CD4-positive, alpha-beta memory T cell (primary cell): ENCODE measurements at regions not wholly inside any gene's neighbourhood (a gene's known extent, or its start where the extent isn't known, plus 50 kb on each side); places are given as distances from the start of the nearest gene placed in this dataset.

Experiments
- CTCF ChIA-PET: fragments of 350-600 bp; sonication (Branson Sonifier 250); formaldehyde crosslinking; loops from one replicate; lab custom pipeline; 2021; ENCODE audit warnings: inconsistent platforms; ENCODE audit not compliant: partially characterized antibody; lab: Charles Lee
- POLR2A ChIA-PET: fragments of 350-600 bp; sonication (Branson Sonifier 250); formaldehyde crosslinking; loops from one replicate; lab custom pipeline; 2021; ENCODE audit not compliant: partially characterized antibody; lab: Charles Lee
- DNase-seq, 5 donors: peaks; one replicate each; pipeline versions ENCODE4 v3.0.0 to v3.0.0-alpha.2; 2020 to 2022; ENCODE audit warnings: mixed read lengths in 1 of 5
- H3K27ac ChIP-seq: one replicate; pipeline ENCODE4 v1.7.0; 2013; ENCODE audit warnings: low read depth, low read length
- H3K27me3 ChIP-seq: 2 replicates; pipeline ENCODE4 v1.7.0; 2013; ENCODE audit warnings: mild to moderate bottlenecking, low read length, moderate library complexity; ENCODE audit not compliant: insufficient read depth
- H3K36me3 ChIP-seq: 2 replicates; pipeline ENCODE4 v1.7.0; 2013; ENCODE audit warnings: mild to moderate bottlenecking, low read length, moderate library complexity; ENCODE audit not compliant: insufficient read depth
- H3K4me1 ChIP-seq: 2 replicates; pipeline ENCODE4 v1.7.0; 2013; ENCODE audit warnings: mild to moderate bottlenecking, low read length, moderate library complexity; ENCODE audit not compliant: insufficient read depth
- H3K4me3 ChIP-seq, 2 donors: one replicate each; pipeline ENCODE4 v1.7.0; 2013; ENCODE audit warnings: low read length in 2 of 2, mild to moderate bottlenecking in 1 of 2
- H3K9me3 ChIP-seq, 2 donors: one replicate each; pipeline ENCODE4 v1.7.0; 2013; ENCODE audit warnings: low read length in 2 of 2, control low read depth in 1 of 2; ENCODE audit not compliant: control insufficient read depth in 1 of 2
- H3K27ac Mint-ChIP-seq, 7 donors: one replicate each; pipeline ENCODE4 v1.8.0; 2020 to 2021; ENCODE audit warnings: mixed read lengths in 7 of 7, mild to moderate bottlenecking in 6 of 7, inconsistent platforms in 3 of 7, moderate library complexity in 3 of 7
- H3K27me3 Mint-ChIP-seq, 2 donors: one replicate each; pipeline ENCODE4 v1.8.0; 2020 to 2021; ENCODE audit warnings: mixed read lengths in 2 of 2
- H3K36me3 Mint-ChIP-seq, 2 donors: one replicate each; pipeline ENCODE4 v1.8.0; 2020 to 2021; ENCODE audit warnings: mixed read lengths in 2 of 2, inconsistent platforms in 1 of 2, mild to moderate bottlenecking in 1 of 2
- H3K4me1 Mint-ChIP-seq, 4 donors: one replicate each; pipeline ENCODE4 v1.8.0; 2020 to 2021; ENCODE audit warnings: mixed read lengths in 4 of 4, mild to moderate bottlenecking in 1 of 4
- H3K4me3 Mint-ChIP-seq, 8 donors: one replicate each; pipeline ENCODE4 v1.8.0; 2020 to 2021; ENCODE audit warnings: mixed read lengths in 8 of 8, mild to moderate bottlenecking in 7 of 8, moderate library complexity in 6 of 8, inconsistent platforms in 3 of 8
- H3K9me3 Mint-ChIP-seq, 8 donors: one replicate each; pipeline ENCODE4 v1.8.0; 2020 to 2021; ENCODE audit warnings: mixed read lengths in 8 of 8, mild to moderate bottlenecking in 5 of 8, inconsistent platforms in 3 of 8, moderate library complexity in 1 of 8
- intact Hi-C: fragments of 100-400 bp; cut with micrococcal nuclease; formaldehyde crosslinking; loops from one replicate; pipeline ENCODE4 v1.15.1; 2023

DNA sequence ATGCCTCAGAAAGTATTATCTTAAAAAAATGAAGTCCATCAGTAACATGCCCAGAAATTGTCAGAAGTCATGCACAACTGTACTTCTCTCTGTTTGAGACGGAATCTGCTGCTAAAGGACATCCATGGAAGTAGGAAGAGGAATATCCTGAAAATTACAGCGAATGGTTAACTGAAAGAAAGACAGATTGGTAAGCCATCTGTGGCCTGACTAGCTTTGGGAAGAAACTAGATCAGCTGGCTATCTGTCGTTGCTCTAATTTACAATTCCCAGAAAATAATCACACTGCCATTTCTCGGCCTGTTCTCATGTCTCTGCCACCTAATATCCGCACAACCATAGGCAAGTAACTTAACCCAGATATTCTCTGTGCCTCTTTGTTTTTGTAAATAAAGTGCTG is 496.5 kb downstream of the PCDH19 start:
- ChIA-PET POLR2A (no interaction called here), CTCF (no interaction called here)
- Mint-ChIP-seq H3K4me3 (no peak overlapping the region), H3K9me3 (peaks cover 0 to 2% (median 0%) of the 10 kb centered on the region in 8 donors), H3K4me1 (no peaks in the 10 kb centered on the region), H3K36me3 (no peaks in the 10 kb centered on the region), H3K27me3 (no peaks in the 10 kb centered on the region), H3K27ac (no peak overlapping the region)
- no peaks in the 10 kb centered on the region for H3K36me3 ChIP-seq
- H3K4me1 ChIP-seq, result no peaks in the 10 kb centered on the region
- H3K27ac ChIP-seq, result no peak overlapping the region
- intact Hi-C loops, result no loop called here
- DNase-seq, result no peak
- H3K4me3 ChIP-seq, result no peak overlapping the region
- H3K27me3 ChIP-seq, result no peaks in the 10 kb centered on the region
- H3K9me3 ChIP-seq, result no peaks in the 10 kb centered on the region

DNA sequence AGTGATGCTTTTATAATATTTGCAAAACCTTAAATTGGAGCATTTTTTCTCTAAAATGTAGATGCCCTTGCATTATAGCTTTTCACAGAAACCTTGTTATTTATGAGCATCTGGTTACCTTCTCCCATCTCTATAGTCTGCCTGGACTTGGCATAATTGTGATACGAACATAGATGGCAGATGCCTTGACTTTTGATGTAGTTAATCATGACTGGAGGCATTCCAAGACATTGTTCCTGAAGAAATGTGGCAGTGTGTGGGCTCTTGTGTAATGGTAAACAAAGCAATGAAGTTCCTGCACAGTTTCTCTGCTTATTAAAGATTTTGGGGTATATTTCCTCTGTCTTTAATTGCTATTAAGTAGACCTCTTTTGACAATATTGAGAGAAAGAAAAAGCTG is 500.1 kb downstream of the PCDH19 start:
- Histone ChIP-seq H3K4me1 (no peaks in the 10 kb centered on the region), H3K27me3 (no peaks in the 10 kb centered on the region), H3K36me3 (no peaks in the 10 kb centered on the region), H3K9me3 (no peaks in the 10 kb centered on the region), H3K27ac (no peak overlapping the region), H3K4me3 (no peak overlapping the region)
- ChIA-PET POLR2A (no interaction called here), CTCF (no interaction called here)
- Mint-ChIP-seq H3K4me1 (no peaks in the 10 kb centered on the region), H3K36me3 (no peaks in the 10 kb centered on the region), H3K9me3 (peaks cover 0 to 2% (median 0%) of the 10 kb centered on the region in 8 donors), H3K4me3 (no peak overlapping the region), H3K27me3 (no peaks in the 10 kb centered on the region), H3K27ac (no peak overlapping the region)
- intact Hi-C loops, result no loop called here
- no peak for DNase-seq

DNA sequence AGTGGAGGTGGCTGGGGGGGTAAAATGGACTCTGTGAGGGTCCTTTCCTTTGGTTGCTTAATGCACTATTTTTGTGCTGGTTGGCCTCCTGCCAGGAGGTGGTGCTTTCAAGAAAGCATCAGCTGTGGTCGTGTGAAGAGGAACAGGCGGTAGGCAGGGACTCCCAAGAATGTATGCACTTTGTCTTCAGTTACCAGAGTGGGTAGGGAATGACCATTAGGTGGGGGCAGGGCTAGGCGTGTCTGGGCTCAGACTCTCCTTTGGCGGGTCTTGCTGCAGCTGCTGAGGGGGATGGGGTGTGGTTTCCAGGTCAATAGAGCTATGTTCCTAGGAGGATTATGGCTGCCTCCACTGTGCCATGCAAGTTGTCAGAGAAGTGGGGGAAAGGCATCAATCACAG is 509.0 kb downstream of the PCDH19 start:
- intact Hi-C loops, result no loop called here
- Mint-ChIP-seq H3K4me3 (no peak overlapping the region), H3K27me3 (no peaks in the 10 kb centered on the region), H3K27ac (no peak overlapping the region), H3K9me3 (peaks cover 0 to 2% (median 0%) of the 10 kb centered on the region in 8 donors), H3K4me1 (no peaks in the 10 kb centered on the region), H3K36me3 (no peaks in the 10 kb centered on the region)
- no peak overlapping the region for H3K27ac ChIP-seq
- H3K4me1 ChIP-seq, result no peaks in the 10 kb centered on the region
- no peaks in the 10 kb centered on the region for H3K27me3 ChIP-seq
- H3K9me3 ChIP-seq, result no peaks in the 10 kb centered on the region
- H3K4me3 ChIP-seq, result no peak overlapping the region
- DNase-seq, result no peak
- ChIA-PET CTCF (no interaction called here), POLR2A (no interaction called here)
- H3K36me3 ChIP-seq, result no peaks in the 10 kb centered on the region

DNA sequence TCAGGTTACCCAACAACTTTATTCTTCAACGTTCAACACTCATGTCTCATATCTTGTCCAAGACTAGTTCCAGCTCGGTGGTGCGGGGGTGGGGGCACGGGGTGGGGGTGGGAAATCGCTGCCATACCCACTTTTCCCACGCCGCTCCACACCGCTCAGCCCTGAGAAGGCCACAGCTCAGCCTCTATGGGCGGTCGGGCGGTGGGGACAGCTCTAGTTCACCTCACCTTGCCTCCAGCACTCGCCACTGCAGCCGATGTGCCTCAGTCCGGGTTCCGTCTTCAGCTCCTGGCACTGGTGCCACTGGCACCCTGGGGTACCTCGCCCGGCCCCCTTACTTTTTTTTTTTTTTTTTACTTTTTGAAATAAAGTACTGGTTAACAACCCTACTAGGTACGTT is 522.2 kb downstream of the PCDH19 start:
- DNase-seq, result no peak
- Mint-ChIP-seq H3K27ac (no peak overlapping the region), H3K4me1 (no peaks in the 10 kb centered on the region), H3K36me3 (no peaks in the 10 kb centered on the region), H3K4me3 (no peak overlapping the region), H3K9me3 (peaks cover 0 to 5% (median 0%) of the 10 kb centered on the region in 8 donors), H3K27me3 (no peaks in the 10 kb centered on the region)
- CTCF ChIA-PET, result no interaction called here
- no peak overlapping the region for H3K4me3 ChIP-seq
- H3K27me3 ChIP-seq, result no peaks in the 10 kb centered on the region
- POLR2A ChIA-PET, result no interaction called here
- H3K36me3 ChIP-seq, result no peaks in the 10 kb centered on the region
- H3K4me1 ChIP-seq, result no peaks in the 10 kb centered on the region
- no peak overlapping the region for H3K27ac ChIP-seq
- intact Hi-C loops, result no loop called here
- no peaks in the 10 kb centered on the region for H3K9me3 ChIP-seq

DNA sequence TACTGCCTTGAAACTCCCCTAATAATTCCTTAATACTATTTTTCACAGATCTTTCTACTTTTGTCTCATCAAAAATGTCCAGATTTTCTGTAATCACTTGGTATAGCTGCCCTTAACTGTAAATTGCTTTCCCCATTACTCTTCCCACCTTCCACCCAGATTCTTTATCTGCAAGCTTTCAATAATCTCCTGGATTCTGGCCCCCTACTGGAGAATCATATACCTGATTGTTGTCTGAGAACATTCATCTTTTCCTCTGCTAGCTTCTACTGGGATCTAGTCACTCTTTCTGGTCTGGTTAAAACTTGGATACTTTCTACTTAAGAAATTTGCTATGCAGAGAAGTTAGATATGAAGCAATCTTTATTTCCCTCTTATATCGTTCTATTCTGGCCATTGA is 552.6 kb downstream of the PCDH19 start:
- H3K9me3 ChIP-seq, result no peaks in the 10 kb centered on the region
- Mint-ChIP-seq H3K36me3 (no peaks in the 10 kb centered on the region), H3K27me3 (no peaks in the 10 kb centered on the region), H3K27ac (no peak overlapping the region), H3K9me3 (peaks cover 0 to 3% (median 0%) of the 10 kb centered on the region in 8 donors), H3K4me1 (no peaks in the 10 kb centered on the region), H3K4me3 (no peak overlapping the region)
- POLR2A ChIA-PET, result no interaction called here
- H3K4me3 ChIP-seq, result no peak overlapping the region
- no peaks in the 10 kb centered on the region for H3K4me1 ChIP-seq
- H3K27me3 ChIP-seq, result no peaks in the 10 kb centered on the region
- no peaks in the 10 kb centered on the region for H3K36me3 ChIP-seq
- DNase-seq, result no peak
- CTCF ChIA-PET, result no interaction called here
- no peak overlapping the region for H3K27ac ChIP-seq
- intact Hi-C loops, result no loop called here

DNA sequence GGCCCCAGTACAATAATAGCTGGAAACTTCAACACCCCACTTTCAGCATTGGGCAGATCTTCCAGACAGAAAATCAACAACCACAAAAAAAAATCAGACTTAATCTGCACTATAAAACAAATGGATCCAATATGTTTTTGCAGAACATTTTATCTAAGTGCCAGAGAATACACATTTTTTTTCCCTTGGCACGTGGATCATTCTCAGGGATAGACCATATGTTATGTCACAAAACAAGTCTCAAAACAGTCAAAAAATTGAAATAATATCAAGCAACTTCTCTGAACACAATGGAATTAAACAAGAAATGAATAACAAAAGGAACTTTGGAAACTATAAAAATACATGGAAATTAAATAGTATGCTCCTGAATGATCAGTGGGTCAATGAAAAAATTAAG is 576.3 kb downstream of the PCDH19 start:
- H3K4me1 ChIP-seq, result no peaks in the 10 kb centered on the region
- no peak overlapping the region for H3K4me3 ChIP-seq
- intact Hi-C loops, result no loop called here
- no peak overlapping the region for H3K27ac ChIP-seq
- Mint-ChIP-seq H3K4me3 (no peak overlapping the region), H3K36me3 (no peaks in the 10 kb centered on the region), H3K27ac (no peak overlapping the region), H3K9me3 (peaks cover 0 to 5% (median 3%) of the 10 kb centered on the region in 8 donors), H3K27me3 (no peaks in the 10 kb centered on the region), H3K4me1 (no peaks in the 10 kb centered on the region)
- H3K36me3 ChIP-seq, result no peaks in the 10 kb centered on the region
- POLR2A ChIA-PET, result no interaction called here
- no peaks in the 10 kb centered on the region for H3K27me3 ChIP-seq
- CTCF ChIA-PET, result no interaction called here
- no peak for DNase-seq
- no peaks in the 10 kb centered on the region for H3K9me3 ChIP-seq

DNA sequence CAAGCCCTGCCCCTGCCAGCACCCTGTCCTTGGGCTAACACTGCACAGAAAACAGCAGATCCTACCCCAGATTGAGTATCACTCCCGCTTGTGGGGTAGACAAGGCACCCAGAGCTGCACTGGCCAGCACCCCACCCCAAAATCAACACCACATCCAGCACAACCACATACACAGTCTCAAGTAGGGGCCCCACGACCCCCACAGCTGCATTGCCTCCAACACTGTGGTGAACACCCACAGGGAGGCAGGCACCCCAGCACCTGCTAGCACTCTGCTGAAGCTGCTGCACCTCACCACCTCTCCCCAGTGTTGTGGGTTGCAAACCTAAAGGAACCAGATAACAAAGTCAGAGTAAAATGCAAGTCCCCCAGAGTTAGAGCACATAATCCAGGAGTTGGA is 589.9 kb downstream of the PCDH19 start:
- CTCF ChIA-PET, result no interaction called here
- no peak for DNase-seq

DNA sequence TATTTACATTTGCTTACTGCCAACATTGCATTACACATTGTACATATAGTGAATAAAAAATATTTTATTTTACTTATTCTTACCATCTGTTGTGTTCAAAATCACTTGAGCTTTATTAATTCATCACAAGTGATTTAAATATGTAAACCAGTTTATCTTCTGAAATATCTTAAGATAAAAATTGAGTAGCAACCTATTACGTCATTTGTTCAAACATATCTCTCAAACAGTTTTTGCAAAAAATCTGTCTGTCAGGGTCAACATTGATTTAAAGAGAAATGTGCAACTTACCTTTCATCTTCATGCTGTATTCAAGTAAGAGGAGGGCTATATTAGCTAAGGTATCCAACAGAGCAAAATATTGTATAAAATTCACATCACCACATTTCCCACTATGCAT is 610.1 kb downstream of the PCDH19 start:
- peaks cover 0 to 5% (median 0%) of the 10 kb centered on the region in 8 donors for H3K9me3 Mint-ChIP-seq
- no peak overlapping the region for H3K4me3 Mint-ChIP-seq
- no peaks in the 10 kb centered on the region for H3K36me3 ChIP-seq
- H3K9me3 ChIP-seq, result no peaks in the 10 kb centered on the region
- no peaks in the 10 kb centered on the region for H3K27me3 Mint-ChIP-seq
- H3K27ac Mint-ChIP-seq, result no peak overlapping the region
- ChIA-PET POLR2A (no interaction called here), CTCF (no interaction called here)
- H3K4me1 ChIP-seq, result no peaks in the 10 kb centered on the region
- H3K27me3 ChIP-seq, result no peaks in the 10 kb centered on the region
- H3K4me1 Mint-ChIP-seq, result no peaks in the 10 kb centered on the region
- intact Hi-C loops, result no loop called here
- H3K36me3 Mint-ChIP-seq, result no peaks in the 10 kb centered on the region
- H3K27ac ChIP-seq, result no peak overlapping the region
- no peak for DNase-seq
- no peak overlapping the region for H3K4me3 ChIP-seq

More for the DNA sequence above, 589.9 kb downstream of the PCDH19 start:
- H3K4me3 Mint-ChIP-seq, result no peak overlapping the region
- Histone ChIP-seq H3K9me3 (no peaks in the 10 kb centered on the region), H3K4me3 (no peak overlapping the region), H3K27me3 (no peaks in the 10 kb centered on the region), H3K36me3 (no peaks in the 10 kb centered on the region), H3K27ac (no peak overlapping the region), H3K4me1 (no peaks in the 10 kb centered on the region)
- H3K9me3 Mint-ChIP-seq, result peaks cover 0 to 7% (median 2%) of the 10 kb centered on the region in 8 donors
- POLR2A ChIA-PET, result no interaction called here
- no peaks in the 10 kb centered on the region for H3K4me1 Mint-ChIP-seq
- peak overlapping the region in 1 of 7 donors; percentile 57 for H3K27ac Mint-ChIP-seq
- intact Hi-C loops, result no loop called here
- H3K36me3 Mint-ChIP-seq, result no peaks in the 10 kb centered on the region
- H3K27me3 Mint-ChIP-seq, result no peaks in the 10 kb centered on the region
